Liver (tissue), 8 donors: ENCODE measurements at regions not wholly inside any gene's neighbourhood (a gene's known extent, or its start where the extent isn't known, plus 50 kb on each side); places are given as distances from the start of the nearest gene placed in this dataset.

Experiments used
- DNase-seq: peaks from one replicate; pipeline ENCODE4 v3.0.0-alpha.2; 2017; ENCODE audit warnings: low spot score
- H3K27ac ChIP-seq, 2 donors: one replicate each; pipeline ENCODE4 v1.7.0; 2013; ENCODE audit warnings: inconsistent platforms in 2 of 2, low read length in 2 of 2, control low read depth in 1 of 2, low read depth in 1 of 2, mild to moderate bottlenecking in 1 of 2
- H3K27me3 ChIP-seq, 4 donors: one replicate each; pipeline versions ENCODE4 v1.6.1 to v1.7.0; 2013; ENCODE audit warnings: low read length in 3 of 4, inconsistent platforms in 1 of 4, mild to moderate bottlenecking in 1 of 4, moderate library complexity in 1 of 4; ENCODE audit not compliant: control insufficient read depth in 4 of 4, insufficient read depth in 4 of 4
- H3K36me3 ChIP-seq, 4 donors: one replicate each; pipeline versions ENCODE4 v1.6.1 to v1.7.0; 2013; ENCODE audit warnings: low read length in 3 of 4, mild to moderate bottlenecking in 3 of 4, low read depth in 1 of 4, moderate library complexity in 1 of 4; ENCODE audit not compliant: control insufficient read depth in 4 of 4, insufficient read depth in 3 of 4
- H3K4me1 ChIP-seq, 4 donors: one replicate each; pipeline versions ENCODE4 v1.6.1 to v1.7.0; 2013; ENCODE audit warnings: low read length in 3 of 4, mild to moderate bottlenecking in 3 of 4, moderate library complexity in 1 of 4; ENCODE audit not compliant: control insufficient read depth in 4 of 4, insufficient read depth in 4 of 4
- H3K4me3 ChIP-seq, 3 donors: one replicate each; pipeline versions ENCODE4 v1.6.1 to v1.7.0; 2013; ENCODE audit warnings: low read length in 3 of 3, control low read depth in 1 of 3, low read depth in 1 of 3, mild to moderate bottlenecking in 1 of 3
- H3K9ac ChIP-seq, 2 donors: one replicate each; pipeline ENCODE4 v1.7.0; 2013; ENCODE audit warnings: low read length in 2 of 2, mild to moderate bottlenecking in 2 of 2, moderate library complexity in 2 of 2, control low read depth in 1 of 2, low read depth in 1 of 2
- H3K9me3 ChIP-seq, 4 donors: one replicate each; pipeline versions ENCODE4 v1.6.1 to v1.7.0; 2013; ENCODE audit warnings: low read length in 3 of 4; ENCODE audit not compliant: control insufficient read depth in 4 of 4
- EGR1 ChIP-seq, 2 donors: IDR thresholded peaks; 2 replicates each; pipeline ENCODE4 v1.6.1; 2016 to 2018; ENCODE audit warnings: antibody characterized with exemption in 2 of 2, low read depth in 2 of 2
- FOXA1 ChIP-seq: IDR thresholded peaks from 2 replicates; pipeline ENCODE4 v1.6.1; 2016; ENCODE audit warnings: antibody characterized with exemption
- FOXA2 ChIP-seq: IDR thresholded peaks from 2 replicates; pipeline ENCODE4 v1.6.1; 2016; ENCODE audit warnings: antibody characterized with exemption
- GABPA ChIP-seq, 2 donors: IDR thresholded peaks in 1 of 2; conservative IDR thresholded peaks in 1 of 2; 2 replicates each; pipeline ENCODE4 v1.6.1; 2016; ENCODE audit warnings: antibody characterized with exemption in 2 of 2, mild to moderate bottlenecking in 1 of 2, moderate library complexity in 1 of 2
- HNF4G ChIP-seq: IDR thresholded peaks from 2 replicates; pipeline ENCODE4 v1.6.1; 2016; ENCODE audit warnings: antibody characterized with exemption
- JUND ChIP-seq, 2 donors: IDR thresholded peaks; 2 replicates each; pipeline ENCODE4 v1.6.1; 2016; ENCODE audit warnings: antibody characterized with exemption in 2 of 2
- RXRA ChIP-seq, 2 donors: IDR thresholded peaks; 2 replicates each; pipeline ENCODE4 v1.6.1; 2017 to 2018; ENCODE audit warnings: antibody characterized with exemption in 2 of 2, mild to moderate bottlenecking in 1 of 2
- WGBS: extraction: QIAGEN DNeasy Blood & Tissue Kit; methylation state at CpG from one replicate; pipeline ENCODE4 v1.1.7; 2013; 5-methylcytosine and 5-hydroxymethylcytosine counted together
- TF ChIP-seq, protein P1 (sequence below): IDR thresholded peaks from 2 replicates; pipeline ENCODE4 v1.6.1; 2016; ENCODE audit warnings: antibody characterized with exemption
- TF ChIP-seq, protein P2 (sequence below): fragments of 150-350 bp; IDR thresholded peaks from 2 replicates; pipeline ENCODE4 v1.5.1; 2017; ENCODE audit warnings: improper control_type of control experiment, low read depth, low read length; ENCODE audit not compliant: missing input control
- TF ChIP-seq, protein P3 (sequence below): IDR thresholded peaks from 2 replicates; pipeline ENCODE4 v1.6.1; 2016; ENCODE audit warnings: antibody characterized with exemption
- TF ChIP-seq, protein P4 (sequence below): IDR thresholded peaks from 2 replicates; pipeline ENCODE4 v1.6.1; 2016; ENCODE audit warnings: antibody characterized with exemption
- TF ChIP-seq, protein P5 (sequence below): IDR thresholded peaks from 2 replicates; pipeline ENCODE4 v1.6.1; 2016; ENCODE audit warnings: antibody characterized with exemption, mild to moderate bottlenecking
- donor health status: healthy.
- donor health status: healthy.
- donor health status: healthy.
- donor health status: healthy.
- donor health status: healthy.

DNA sequence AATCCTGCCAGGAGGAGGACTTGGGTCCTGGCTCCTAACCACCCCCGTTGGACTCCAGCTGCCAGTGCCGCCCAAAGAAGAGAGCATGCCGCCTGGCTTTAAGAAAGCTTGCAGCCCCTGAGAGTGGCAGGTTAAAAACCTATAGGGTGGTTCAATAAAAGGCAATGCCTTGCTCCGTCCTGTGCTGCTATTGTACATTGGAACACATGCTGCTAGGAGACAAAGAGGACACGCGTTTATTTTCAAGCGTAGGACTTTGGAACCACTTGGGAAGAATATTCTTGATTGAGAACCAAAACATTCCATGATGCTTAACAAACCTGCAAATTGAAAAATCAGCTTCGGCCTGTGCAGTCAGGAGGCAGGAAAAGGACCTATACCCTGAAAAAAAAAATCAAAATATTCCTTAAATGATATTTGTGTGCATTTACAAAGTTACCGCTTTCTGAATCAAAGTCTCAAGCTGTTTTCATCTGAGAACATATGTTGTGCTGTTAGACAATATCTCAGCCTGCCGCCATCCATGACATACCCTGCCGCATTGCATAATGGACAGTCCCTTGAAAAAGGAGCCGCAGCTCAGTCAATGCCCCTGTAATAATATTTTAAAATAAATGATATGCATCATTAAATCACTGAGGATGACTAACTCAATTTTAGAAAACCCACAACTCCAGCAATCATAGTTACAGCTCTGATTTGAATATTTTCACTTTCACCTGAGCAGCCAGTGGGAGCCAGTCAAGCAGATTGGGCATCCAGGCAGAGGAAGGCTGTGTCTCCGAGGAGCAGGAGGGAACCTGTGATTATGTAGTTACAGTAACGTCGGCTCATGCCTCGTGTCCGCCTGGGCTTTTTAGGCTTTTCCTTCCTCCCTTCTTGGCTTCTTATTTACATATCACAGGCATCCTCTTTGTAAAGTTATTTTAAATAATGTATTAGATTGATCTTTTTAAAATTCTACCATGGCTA is 805.6 kb upstream of the FANCL start:
- no peaks in the 10 kb centered on the region for H3K4me1 ChIP-seq
- H3K27me3 ChIP-seq = no peaks in the 10 kb centered on the region
- DNase-seq = no peak
- no peak overlapping the region for H3K27ac ChIP-seq
- H3K4me3 ChIP-seq = no peak overlapping the region
- H3K9ac ChIP-seq = no peak overlapping the region
- H3K36me3 ChIP-seq = no peaks in the 10 kb centered on the region
- WGBS = 90% methylated on average over 17 of the region's 17 CpGs
- no peaks in the 10 kb centered on the region for H3K9me3 ChIP-seq
- no peak for TF ChIP-seq EGR1 (IDR thresholded peaks at IDR 0.05; ENCODE audit: low read depth in 2 of 2)

DNA sequence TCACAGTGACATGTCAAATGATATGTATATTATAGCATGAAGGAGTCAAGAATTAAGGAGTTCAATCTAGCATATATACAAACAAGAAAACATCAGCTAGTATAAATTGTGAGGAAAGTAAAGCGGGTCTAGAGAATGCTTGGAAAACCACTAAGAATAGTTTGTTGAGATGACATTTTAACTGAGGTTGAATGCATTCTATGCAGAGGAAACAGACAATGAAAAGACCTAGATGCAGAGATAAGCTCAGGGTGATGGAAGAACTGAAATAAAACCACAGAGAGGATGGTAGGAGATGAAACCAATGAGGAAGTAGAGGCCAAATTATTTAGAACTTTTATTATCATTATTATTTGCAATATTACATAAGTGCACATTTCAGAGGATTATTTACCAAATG is 803.6 kb upstream of the FANCL start:
- no peaks in the 10 kb centered on the region for H3K36me3 ChIP-seq
- H3K9me3 ChIP-seq = no peaks in the 10 kb centered on the region
- WGBS = 77% methylated on average over 1 of the region's 1 CpG
- H3K4me1 ChIP-seq = no peaks in the 10 kb centered on the region
- TF ChIP-seq FOXA1 (no peak), HNF4G (no peak), GABPA (IDR thresholded peaks at IDR 0.05 in 1 of 2, conservative IDR thresholded peaks at IDR 0.05 in 1 of 2) (no peak), EGR1 (IDR thresholded peaks at IDR 0.05; ENCODE audit: low read depth in 2 of 2) (no peak), RXRA (IDR thresholded peaks at IDR 0.05) (no peak), JUND (IDR thresholded peaks at IDR 0.05) (no peak), FOXA2 (no peak)
- TF ChIP-seq, protein P1, sequence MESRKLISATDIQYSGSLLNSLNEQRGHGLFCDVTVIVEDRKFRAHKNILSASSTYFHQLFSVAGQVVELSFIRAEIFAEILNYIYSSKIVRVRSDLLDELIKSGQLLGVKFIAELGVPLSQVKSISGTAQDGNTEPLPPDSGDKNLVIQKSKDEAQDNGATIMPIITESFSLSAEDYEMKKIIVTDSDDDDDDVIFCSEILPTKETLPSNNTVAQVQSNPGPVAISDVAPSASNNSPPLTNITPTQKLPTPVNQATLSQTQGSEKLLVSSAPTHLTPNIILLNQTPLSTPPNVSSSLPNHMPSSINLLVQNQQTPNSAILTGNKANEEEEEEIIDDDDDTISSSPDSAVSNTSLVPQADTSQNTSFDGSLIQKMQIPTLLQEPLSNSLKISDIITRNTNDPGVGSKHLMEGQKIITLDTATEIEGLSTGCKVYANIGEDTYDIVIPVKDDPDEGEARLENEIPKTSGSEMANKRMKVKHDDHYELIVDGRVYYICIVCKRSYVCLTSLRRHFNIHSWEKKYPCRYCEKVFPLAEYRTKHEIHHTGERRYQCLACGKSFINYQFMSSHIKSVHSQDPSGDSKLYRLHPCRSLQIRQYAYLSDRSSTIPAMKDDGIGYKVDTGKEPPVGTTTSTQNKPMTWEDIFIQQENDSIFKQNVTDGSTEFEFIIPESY = no peak
- TF ChIP-seq, protein P2, sequence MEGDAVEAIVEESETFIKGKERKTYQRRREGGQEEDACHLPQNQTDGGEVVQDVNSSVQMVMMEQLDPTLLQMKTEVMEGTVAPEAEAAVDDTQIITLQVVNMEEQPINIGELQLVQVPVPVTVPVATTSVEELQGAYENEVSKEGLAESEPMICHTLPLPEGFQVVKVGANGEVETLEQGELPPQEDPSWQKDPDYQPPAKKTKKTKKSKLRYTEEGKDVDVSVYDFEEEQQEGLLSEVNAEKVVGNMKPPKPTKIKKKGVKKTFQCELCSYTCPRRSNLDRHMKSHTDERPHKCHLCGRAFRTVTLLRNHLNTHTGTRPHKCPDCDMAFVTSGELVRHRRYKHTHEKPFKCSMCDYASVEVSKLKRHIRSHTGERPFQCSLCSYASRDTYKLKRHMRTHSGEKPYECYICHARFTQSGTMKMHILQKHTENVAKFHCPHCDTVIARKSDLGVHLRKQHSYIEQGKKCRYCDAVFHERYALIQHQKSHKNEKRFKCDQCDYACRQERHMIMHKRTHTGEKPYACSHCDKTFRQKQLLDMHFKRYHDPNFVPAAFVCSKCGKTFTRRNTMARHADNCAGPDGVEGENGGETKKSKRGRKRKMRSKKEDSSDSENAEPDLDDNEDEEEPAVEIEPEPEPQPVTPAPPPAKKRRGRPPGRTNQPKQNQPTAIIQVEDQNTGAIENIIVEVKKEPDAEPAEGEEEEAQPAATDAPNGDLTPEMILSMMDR = no peak
- TF ChIP-seq, protein P3, sequence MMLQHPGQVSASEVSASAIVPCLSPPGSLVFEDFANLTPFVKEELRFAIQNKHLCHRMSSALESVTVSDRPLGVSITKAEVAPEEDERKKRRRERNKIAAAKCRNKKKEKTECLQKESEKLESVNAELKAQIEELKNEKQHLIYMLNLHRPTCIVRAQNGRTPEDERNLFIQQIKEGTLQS = no peak
- TF ChIP-seq, protein P4, sequence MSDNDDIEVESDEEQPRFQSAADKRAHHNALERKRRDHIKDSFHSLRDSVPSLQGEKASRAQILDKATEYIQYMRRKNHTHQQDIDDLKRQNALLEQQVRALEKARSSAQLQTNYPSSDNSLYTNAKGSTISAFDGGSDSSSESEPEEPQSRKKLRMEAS = no peak
- TF ChIP-seq, protein P5, sequence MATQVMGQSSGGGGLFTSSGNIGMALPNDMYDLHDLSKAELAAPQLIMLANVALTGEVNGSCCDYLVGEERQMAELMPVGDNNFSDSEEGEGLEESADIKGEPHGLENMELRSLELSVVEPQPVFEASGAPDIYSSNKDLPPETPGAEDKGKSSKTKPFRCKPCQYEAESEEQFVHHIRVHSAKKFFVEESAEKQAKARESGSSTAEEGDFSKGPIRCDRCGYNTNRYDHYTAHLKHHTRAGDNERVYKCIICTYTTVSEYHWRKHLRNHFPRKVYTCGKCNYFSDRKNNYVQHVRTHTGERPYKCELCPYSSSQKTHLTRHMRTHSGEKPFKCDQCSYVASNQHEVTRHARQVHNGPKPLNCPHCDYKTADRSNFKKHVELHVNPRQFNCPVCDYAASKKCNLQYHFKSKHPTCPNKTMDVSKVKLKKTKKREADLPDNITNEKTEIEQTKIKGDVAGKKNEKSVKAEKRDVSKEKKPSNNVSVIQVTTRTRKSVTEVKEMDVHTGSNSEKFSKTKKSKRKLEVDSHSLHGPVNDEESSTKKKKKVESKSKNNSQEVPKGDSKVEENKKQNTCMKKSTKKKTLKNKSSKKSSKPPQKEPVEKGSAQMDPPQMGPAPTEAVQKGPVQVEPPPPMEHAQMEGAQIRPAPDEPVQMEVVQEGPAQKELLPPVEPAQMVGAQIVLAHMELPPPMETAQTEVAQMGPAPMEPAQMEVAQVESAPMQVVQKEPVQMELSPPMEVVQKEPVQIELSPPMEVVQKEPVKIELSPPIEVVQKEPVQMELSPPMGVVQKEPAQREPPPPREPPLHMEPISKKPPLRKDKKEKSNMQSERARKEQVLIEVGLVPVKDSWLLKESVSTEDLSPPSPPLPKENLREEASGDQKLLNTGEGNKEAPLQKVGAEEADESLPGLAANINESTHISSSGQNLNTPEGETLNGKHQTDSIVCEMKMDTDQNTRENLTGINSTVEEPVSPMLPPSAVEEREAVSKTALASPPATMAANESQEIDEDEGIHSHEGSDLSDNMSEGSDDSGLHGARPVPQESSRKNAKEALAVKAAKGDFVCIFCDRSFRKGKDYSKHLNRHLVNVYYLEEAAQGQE = no peak
- H3K27me3 ChIP-seq = no peaks in the 10 kb centered on the region
- H3K9ac ChIP-seq = no peak overlapping the region
- no peak overlapping the region for H3K27ac ChIP-seq
- H3K4me3 ChIP-seq = no peak overlapping the region
- DNase-seq = no peak
